ENCODE measurements at regions not wholly inside any gene's neighbourhood (a gene's known extent, or its start where the extent isn't known, plus 50 kb on each side); places are given as distances from the start of the nearest gene placed in this dataset.

- intact Hi-C loops (cut with DNase I; ENCODE audit: low total_unique reads): no loop called here
- H3K36me3 ChIP-seq: no peaks in the 10 kb centered on the region
- H3K27me3 ChIP-seq: no peaks in the 10 kb centered on the region
- no peak for DNase-seq
- TF ChIP-seq CTCF (IDR thresholded peaks at IDR 0.05) (no peak), POLR2A (IDR thresholded peaks at IDR 0.05) (no peak)
- H3K9me3 ChIP-seq: no peaks in the 10 kb centered on the region
- H3K4me3 ChIP-seq: no peak overlapping the region
- H3K27ac ChIP-seq: no peak overlapping the region
- H3K4me1 ChIP-seq: no peaks in the 10 kb centered on the region
These were observed 418.4 kb downstream of the EFNB2 start for GRCh38 chr13:106117035-106117434.

- H3K27ac ChIP-seq: no peak overlapping the region
- H3K9me3 ChIP-seq: no peaks in the 10 kb centered on the region
- H3K4me1 ChIP-seq: no peaks in the 10 kb centered on the region
- TF ChIP-seq CTCF (IDR thresholded peaks at IDR 0.05): no peak
- TF ChIP-seq POLR2A (IDR thresholded peaks at IDR 0.05): no peak
- no peak for DNase-seq
- no peaks in the 10 kb centered on the region for H3K27me3 ChIP-seq
- H3K4me3 ChIP-seq: no peak overlapping the region
- H3K36me3 ChIP-seq: no peaks in the 10 kb centered on the region
- intact Hi-C loops (cut with DNase I; ENCODE audit: low total_unique reads): no loop called here
These were observed 420.4 kb downstream of the EFNB2 start for GRCh38 chr13:106115081-106115480.

- intact Hi-C loops (cut with DNase I; ENCODE audit: low total_unique reads): no loop called here
- H3K27me3 ChIP-seq: no peaks in the 10 kb centered on the region
- no peak for DNase-seq
These were observed 421.7 kb downstream of the EFNB2 start for GRCh38 chr13:106113796-106114195.

GRCh38 chr13:106112191-106112590 is 423.3 kb downstream of the EFNB2 start:
- Histone ChIP-seq H3K4me3 (no peak overlapping the region), H3K27ac (no peak overlapping the region), H3K27me3 (no peaks in the 10 kb centered on the region), H3K4me1 (no peaks in the 10 kb centered on the region), H3K9me3 (no peaks in the 10 kb centered on the region), H3K36me3 (no peaks in the 10 kb centered on the region)
- no peak for TF ChIP-seq CTCF (IDR thresholded peaks at IDR 0.05)
- TF ChIP-seq POLR2A (IDR thresholded peaks at IDR 0.05): no peak
- DNase-seq: no peak
- intact Hi-C loops (cut with DNase I; ENCODE audit: low total_unique reads): no loop called here

More at GRCh38 chr13:106113796-106114195, 421.7 kb downstream of the EFNB2 start:
- Histone ChIP-seq H3K9me3 (no peaks in the 10 kb centered on the region), H3K4me1 (no peaks in the 10 kb centered on the region), H3K36me3 (no peaks in the 10 kb centered on the region), H3K4me3 (no peak overlapping the region), H3K27ac (no peak overlapping the region)
- no peak for TF ChIP-seq CTCF (IDR thresholded peaks at IDR 0.05)
- TF ChIP-seq POLR2A (IDR thresholded peaks at IDR 0.05): no peak

- H3K27me3 ChIP-seq: no peaks in the 10 kb centered on the region
- H3K4me1 ChIP-seq: no peaks in the 10 kb centered on the region
- H3K4me3 ChIP-seq: no peak overlapping the region
- DNase-seq: no peak
- no peak overlapping the region for H3K27ac ChIP-seq
- H3K9me3 ChIP-seq: no peaks in the 10 kb centered on the region
- TF ChIP-seq CTCF (IDR thresholded peaks at IDR 0.05) (no peak), POLR2A (IDR thresholded peaks at IDR 0.05) (no peak)
- H3K36me3 ChIP-seq: no peaks in the 10 kb centered on the region
- intact Hi-C loops (cut with DNase I; ENCODE audit: low total_unique reads): no loop called here
These were observed 425.1 kb downstream of the EFNB2 start for GRCh38 chr13:106110241-106110855.
